Neutrophil (primary cell): ENCODE measurements at regions not wholly inside any gene's neighbourhood (a gene's known extent, or its start where the extent isn't known, plus 50 kb on each side); places are given as distances from the start of the nearest gene placed in this dataset.
"Not testable (repeated sequence)": the region's sequence is repeated elsewhere in the genome, so short reads cannot be mapped to it uniquely, and the experiment has no call there.

Experiments used
- H3K27ac ChIP-seq: fragments of 200-600 bp; sonication (generic); 2 replicates; pipeline ENCODE4 v1.5.1; 2016; ENCODE audit warnings: mild to moderate bottlenecking, moderate library complexity
- H3K27me3 ChIP-seq: fragments of 200-600 bp; sonication (generic); 2 replicates; pipeline ENCODE4 v1.6.0; 2016; ENCODE audit warnings: mild to moderate bottlenecking
- H3K36me3 ChIP-seq: fragments of 200-600 bp; sonication (generic); 2 replicates; pipeline ENCODE4 v1.5.1; 2017
- H3K4me1 ChIP-seq, 2 experiments: fragments of 200-600 bp in 1 of 2; sonication (generic) in 1 of 2; 1 replicate in 1 of 2; 2 replicates in 1 of 2; pipeline versions ENCODE4 v1.5.1 to v1.6.1; 2013 to 2016; ENCODE audit warnings: low read depth in 1 of 2, low read length in 1 of 2, mild to moderate bottlenecking in 1 of 2, moderate library complexity in 1 of 2; ENCODE audit not compliant: control insufficient read depth in 1 of 2, insufficient read depth in 1 of 2
- H3K4me3 ChIP-seq, 2 experiments: fragments of 200-600 bp in 1 of 2; sonication (generic) in 1 of 2; 1 replicate in 1 of 2; 2 replicates in 1 of 2; pipeline ENCODE4 v1.5.1; 2013 to 2016; ENCODE audit warnings: low read depth in 1 of 2, low read length in 1 of 2, mild to moderate bottlenecking in 1 of 2, moderate library complexity in 1 of 2
- H3K9me3 ChIP-seq: fragments of 200-600 bp; sonication (generic); 2 replicates; pipeline ENCODE4 v1.5.1; 2016
- CTCF ChIP-seq: fragments of 200-600 bp; sonication (generic); IDR thresholded peaks from 2 replicates; pipeline ENCODE4 v1.5.1; 2016; ENCODE audit warnings: antibody characterized with exemption

GRCh38 chr10:30688456-30688855 is 58.9 kb upstream of the LYZL2 start:
- Histone ChIP-seq H3K4me3 (no peak overlapping the region), H3K27ac (no peak overlapping the region), H3K9me3 (no peaks in the 10 kb centered on the region), H3K36me3 (no peaks in the 10 kb centered on the region), H3K4me1 (peaks cover 0 to 3% of the 10 kb centered on the region in 2 experiments), H3K27me3 (peaks cover 42% of the 10 kb centered on the region)
- TF ChIP-seq CTCF, result no peak

GRCh38 chr10:30687698-30688213 is 58.2 kb upstream of the LYZL2 start:
- TF ChIP-seq CTCF, result peak; percentile 58

GRCh38 chr10:30686708-30687107 is 57.2 kb upstream of the LYZL2 start:
- peaks cover 0 to 4% of the 10 kb centered on the region in 2 experiments for H3K4me1 ChIP-seq
- no peaks in the 10 kb centered on the region for H3K36me3 ChIP-seq
- peaks cover 52% of the 10 kb centered on the region for H3K27me3 ChIP-seq
- no peaks in the 10 kb centered on the region for H3K9me3 ChIP-seq
- no peak for TF ChIP-seq CTCF
- no peak overlapping the region for H3K4me3 ChIP-seq
- no peak overlapping the region for H3K27ac ChIP-seq

More at GRCh38 chr10:30687698-30688213, 58.2 kb upstream of the LYZL2 start:
- peaks cover 0 to 4% of the 10 kb centered on the region in 2 experiments for H3K4me1 ChIP-seq
- H3K9me3 ChIP-seq, result no peaks in the 10 kb centered on the region
- H3K4me3 ChIP-seq, result no peak overlapping the region
- no peak overlapping the region for H3K27ac ChIP-seq
- peaks cover 43% of the 10 kb centered on the region for H3K27me3 ChIP-seq
- no peaks in the 10 kb centered on the region for H3K36me3 ChIP-seq

- Histone ChIP-seq H3K27ac (no peak overlapping the region), H3K4me3 (no peak overlapping the region), H3K36me3 (no peaks in the 10 kb centered on the region), H3K4me1 (peaks cover 0 to 7% of the 10 kb centered on the region in 2 experiments), H3K9me3 (no peaks in the 10 kb centered on the region), H3K27me3 (peaks cover 56% of the 10 kb centered on the region)
- no peak for TF ChIP-seq CTCF
Observed at GRCh38 chr10:30683496-30683895, 53.9 kb upstream of the LYZL2 start.

- not testable (repeated sequence) for H3K36me3 ChIP-seq, H3K4me3 ChIP-seq, H3K27ac ChIP-seq, H3K4me1 ChIP-seq, H3K9me3 ChIP-seq
- H3K27me3 ChIP-seq, result peaks cover 55% of the 10 kb centered on the region
Observed at GRCh38 chr10:30682377-30683199, 53.0 kb upstream of the LYZL2 start.

- TF ChIP-seq CTCF, result no peak
- H3K9me3 ChIP-seq, result no peaks in the 10 kb centered on the region
- no peak overlapping the region for H3K27ac ChIP-seq
- no peak overlapping the region for H3K4me3 ChIP-seq
- H3K36me3 ChIP-seq, result no peaks in the 10 kb centered on the region
- peaks cover 0 to 7% of the 10 kb centered on the region in 2 experiments for H3K4me1 ChIP-seq
- H3K27me3 ChIP-seq, result peaks cover 38% of the 10 kb centered on the region
Observed at GRCh38 chr10:30680908-30681307, 51.4 kb upstream of the LYZL2 start.
